Right lobe of liver (tissue), 6 donors: ENCODE measurements at regions not wholly inside any gene's neighbourhood (a gene's known extent, or its start where the extent isn't known, plus 50 kb on each side); places are given as distances from the start of the nearest gene placed in this dataset.

ENCODE experiments used
- ATAC-seq, 4 donors: fragments of 200-7000 bp; cut with Tn5 transposase; one replicate each; pipeline ENCODE4 v1.9.1; 2020; ENCODE audit warnings: mild to moderate bottlenecking in 4 of 4, moderate library complexity in 4 of 4
- DNase-seq, 3 donors: peaks; one replicate each; pipeline ENCODE4 v3.0.0-alpha.2; 2020
- H3K27ac ChIP-seq, 3 donors: fragments of 200-600 bp; one replicate each; pipeline ENCODE4 v1.8.0; 2022
- H3K27me3 ChIP-seq, 2 donors: fragments of 200-600 bp; one replicate each; pipeline ENCODE4 v1.8.0; 2022
- H3K36me3 ChIP-seq, 4 donors: fragments of 200-600 bp; sonication (generic) in 1 of 4; one replicate each; pipeline versions ENCODE4 v1.5.1 to v1.8.0; 2017 to 2022; ENCODE audit warnings: control low read depth in 1 of 4
- H3K4me1 ChIP-seq, 4 donors: fragments of 200-600 bp; sonication (generic) in 1 of 4; one replicate each; pipeline versions ENCODE4 v1.5.1 to v1.8.0; 2017 to 2022; ENCODE audit warnings: control low read depth in 1 of 4
- H3K4me3 ChIP-seq, 3 donors: fragments of 200-600 bp; one replicate each; pipeline ENCODE4 v1.8.0; 2022
- H3K9me3 ChIP-seq, 4 donors: fragments of 200-600 bp; sonication (generic) in 1 of 4; one replicate each; pipeline versions ENCODE4 v1.5.1 to v1.8.0; 2017 to 2022; ENCODE audit warnings: control low read depth in 1 of 4
- POLR2A ChIP-seq: fragments of 450-650 bp; IDR thresholded peaks from one replicate; pipeline ENCODE4 v1.6.1; 2017; ENCODE audit warnings: antibody characterized with exemption, mild to moderate bottlenecking
- WGBS: methylation state at CpG from one replicate; pipeline ENCODE4 v1.1.6; 2018; ENCODE audit warnings: low coverage, low lambda C conversion rate; ENCODE audit not compliant: insufficient coverage; ENCODE audit errors: missing lambda C conversion rate; 5-methylcytosine and 5-hydroxymethylcytosine counted together
- intact Hi-C, 2 donors: fragments of 100-400 bp; cut with DNase I; formaldehyde crosslinking; loops; one replicate each; pipeline versions ENCODE4 v1.11.2 to v1.14.1; 2022
- TF ChIP-seq, protein P1 (sequence below), 4 donors: fragments of 200-600 bp in 3 of 4; fragments of 450-650 bp in 1 of 4; IDR thresholded peaks; one replicate each; pipeline versions ENCODE4 v1.5.1 to v1.8.0; 2016 to 2022; ENCODE audit warnings: antibody characterized with exemption in 4 of 4, mild to moderate bottlenecking in 2 of 4
- donor health status: DM: no; HTN: yes; CAD: no.
- donor health status: DM: no; HTN: no; CAD: no.
- donor health status: DM: no; HTN: no; CAD: no.
- donor health status: DM: no; HTN: yes; CAD: no.
- donor health status: DM: no; HTN: yes; CAD: no.

- no peak for TF ChIP-seq POLR2A
- TF ChIP-seq, protein P1, sequence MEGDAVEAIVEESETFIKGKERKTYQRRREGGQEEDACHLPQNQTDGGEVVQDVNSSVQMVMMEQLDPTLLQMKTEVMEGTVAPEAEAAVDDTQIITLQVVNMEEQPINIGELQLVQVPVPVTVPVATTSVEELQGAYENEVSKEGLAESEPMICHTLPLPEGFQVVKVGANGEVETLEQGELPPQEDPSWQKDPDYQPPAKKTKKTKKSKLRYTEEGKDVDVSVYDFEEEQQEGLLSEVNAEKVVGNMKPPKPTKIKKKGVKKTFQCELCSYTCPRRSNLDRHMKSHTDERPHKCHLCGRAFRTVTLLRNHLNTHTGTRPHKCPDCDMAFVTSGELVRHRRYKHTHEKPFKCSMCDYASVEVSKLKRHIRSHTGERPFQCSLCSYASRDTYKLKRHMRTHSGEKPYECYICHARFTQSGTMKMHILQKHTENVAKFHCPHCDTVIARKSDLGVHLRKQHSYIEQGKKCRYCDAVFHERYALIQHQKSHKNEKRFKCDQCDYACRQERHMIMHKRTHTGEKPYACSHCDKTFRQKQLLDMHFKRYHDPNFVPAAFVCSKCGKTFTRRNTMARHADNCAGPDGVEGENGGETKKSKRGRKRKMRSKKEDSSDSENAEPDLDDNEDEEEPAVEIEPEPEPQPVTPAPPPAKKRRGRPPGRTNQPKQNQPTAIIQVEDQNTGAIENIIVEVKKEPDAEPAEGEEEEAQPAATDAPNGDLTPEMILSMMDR (IDR thresholded peaks at IDR 0.05) = no peak
- no peaks in the 10 kb centered on the region for H3K36me3 ChIP-seq
- ATAC-seq (no peak), DNase-seq (no peak)
- intact Hi-C loops = no loop called here
- H3K27ac ChIP-seq = no peak overlapping the region
- no peak overlapping the region for H3K4me3 ChIP-seq
- no peaks in the 10 kb centered on the region for H3K9me3 ChIP-seq
- no peaks in the 10 kb centered on the region for H3K4me1 ChIP-seq
- WGBS = 75% methylated on average over 2 of the region's 3 CpGs
- H3K27me3 ChIP-seq = no peaks in the 10 kb centered on the region
Observed at GRCh38 chr22:49242480-49242879, 585.2 kb downstream of the BRD1 start.

GRCh38 chr22:49241174-49241851, 586.4 kb downstream of the BRD1 start:
- no peak for DNase-seq
- Histone ChIP-seq H3K4me3 (no peak overlapping the region), H3K27me3 (no peaks in the 10 kb centered on the region), H3K9me3 (no peaks in the 10 kb centered on the region), H3K36me3 (no peaks in the 10 kb centered on the region), H3K27ac (no peak overlapping the region), H3K4me1 (no peaks in the 10 kb centered on the region)
- intact Hi-C loops = no loop called here
- 60% methylated on average over 24 of the region's 31 CpGs for WGBS
- no peak for TF ChIP-seq POLR2A
- TF ChIP-seq, protein P1 (IDR thresholded peaks at IDR 0.05) = no peak
- no peak for ATAC-seq

- WGBS = 37% methylated on average over 4 of the region's 12 CpGs
- no peak overlapping the region for H3K4me3 ChIP-seq
- ATAC-seq (no peak), DNase-seq (no peak)
- H3K36me3 ChIP-seq = no peaks in the 10 kb centered on the region
- intact Hi-C loops = no loop called here
- no peaks in the 10 kb centered on the region for H3K9me3 ChIP-seq
- no peak for TF ChIP-seq POLR2A
- TF ChIP-seq, protein P1 (IDR thresholded peaks at IDR 0.05) = no peak
- no peaks in the 10 kb centered on the region for H3K4me1 ChIP-seq
- no peak overlapping the region for H3K27ac ChIP-seq
- H3K27me3 ChIP-seq = no peaks in the 10 kb centered on the region
Observed at GRCh38 chr22:49240472-49240871, 587.2 kb downstream of the BRD1 start.

DNA sequence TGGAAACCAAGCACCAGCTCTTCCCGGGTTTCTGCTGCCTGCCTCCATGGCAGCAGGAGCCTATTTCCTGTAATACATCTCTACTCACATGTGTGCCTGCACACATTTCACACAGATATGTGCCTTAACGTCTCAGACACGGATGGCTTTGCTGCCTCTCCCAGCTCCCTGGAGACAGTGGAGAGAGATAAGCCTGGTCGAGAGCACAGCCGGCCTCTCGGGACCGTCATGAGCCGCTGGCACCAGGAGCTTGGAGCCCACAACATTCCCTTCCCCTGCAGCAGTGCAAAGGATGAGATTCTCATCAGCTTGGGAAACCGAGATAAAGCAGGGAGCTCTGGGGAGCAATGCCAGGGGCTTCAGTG, 587.7 kb downstream of the BRD1 start:
- no peaks in the 10 kb centered on the region for H3K4me1 ChIP-seq
- no peak for TF ChIP-seq POLR2A
- TF ChIP-seq, protein P1 (IDR thresholded peaks at IDR 0.05) = no peak
- H3K36me3 ChIP-seq = no peaks in the 10 kb centered on the region
- 37% methylated on average over 2 of the region's 9 CpGs for WGBS
- no peaks in the 10 kb centered on the region for H3K27me3 ChIP-seq
- no peak overlapping the region for H3K4me3 ChIP-seq
- DNase-seq = no peak
- no peak for ATAC-seq
- intact Hi-C loops = no loop called here
- no peak overlapping the region for H3K27ac ChIP-seq
- H3K9me3 ChIP-seq = no peaks in the 10 kb centered on the region
